ENCODE measurements at regions not wholly inside any gene's neighbourhood (a gene's known extent, or its start where the extent isn't known, plus 50 kb on each side); places are given as distances from the start of the nearest gene placed in this dataset.
A peak's percentile ranks its signal among the peaks of the same experiment; 100 is the strongest.

DNA sequence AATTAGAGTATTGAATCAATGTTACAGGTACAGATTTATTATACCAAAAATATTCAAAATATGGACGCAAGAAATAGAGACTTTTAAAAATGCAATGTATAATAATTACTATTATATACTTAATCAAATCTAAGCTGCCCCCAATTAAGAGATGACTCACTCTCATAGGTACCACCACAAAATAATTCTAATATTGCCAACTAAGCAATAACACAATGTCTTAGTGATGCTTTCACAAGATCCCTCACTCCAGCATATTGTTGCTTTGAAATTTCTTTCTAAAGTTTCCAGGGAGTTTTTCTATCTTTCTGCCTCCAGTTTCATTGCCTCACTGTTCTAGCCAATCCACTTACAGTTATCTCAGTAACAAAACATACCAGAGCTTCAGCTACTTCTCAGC lies 270.0 kb upstream of the PABPC4L start:
- Histone ChIP-seq H3K4me1 (ENCODE audit: control insufficient read depth in 2 of 3, insufficient read depth in 2 of 3, low read depth in 1 of 3, low read length in 3 of 3) (no peaks in the 10 kb centered on the region), H3K27ac (ENCODE audit: low read depth in 2 of 2, low read length in 2 of 2) (no peak overlapping the region), H3K4me3 (ENCODE audit: low read length in 3 of 3) (no peak overlapping the region), H3K27me3 (ENCODE audit: control insufficient read depth, insufficient read depth, low read length) (no peaks in the 10 kb centered on the region), H3K9ac (ENCODE audit: low read length in 3 of 3) (no peak overlapping the region), H3K9me3 (ENCODE audit: control insufficient read depth in 2 of 3, insufficient read depth in 1 of 3, low read length in 3 of 3) (no peaks in the 10 kb centered on the region), H3K36me3 (ENCODE audit: control insufficient read depth in 2 of 3, insufficient read depth in 3 of 3, low read length in 3 of 3) (no peaks in the 10 kb centered on the region)
- no peak for DNase-seq
- TF ChIP-seq, protein P1, sequence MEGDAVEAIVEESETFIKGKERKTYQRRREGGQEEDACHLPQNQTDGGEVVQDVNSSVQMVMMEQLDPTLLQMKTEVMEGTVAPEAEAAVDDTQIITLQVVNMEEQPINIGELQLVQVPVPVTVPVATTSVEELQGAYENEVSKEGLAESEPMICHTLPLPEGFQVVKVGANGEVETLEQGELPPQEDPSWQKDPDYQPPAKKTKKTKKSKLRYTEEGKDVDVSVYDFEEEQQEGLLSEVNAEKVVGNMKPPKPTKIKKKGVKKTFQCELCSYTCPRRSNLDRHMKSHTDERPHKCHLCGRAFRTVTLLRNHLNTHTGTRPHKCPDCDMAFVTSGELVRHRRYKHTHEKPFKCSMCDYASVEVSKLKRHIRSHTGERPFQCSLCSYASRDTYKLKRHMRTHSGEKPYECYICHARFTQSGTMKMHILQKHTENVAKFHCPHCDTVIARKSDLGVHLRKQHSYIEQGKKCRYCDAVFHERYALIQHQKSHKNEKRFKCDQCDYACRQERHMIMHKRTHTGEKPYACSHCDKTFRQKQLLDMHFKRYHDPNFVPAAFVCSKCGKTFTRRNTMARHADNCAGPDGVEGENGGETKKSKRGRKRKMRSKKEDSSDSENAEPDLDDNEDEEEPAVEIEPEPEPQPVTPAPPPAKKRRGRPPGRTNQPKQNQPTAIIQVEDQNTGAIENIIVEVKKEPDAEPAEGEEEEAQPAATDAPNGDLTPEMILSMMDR (IDR thresholded peaks at IDR 0.05; ENCODE audit: borderline replicate concordance, extremely low read depth, insufficient read depth) = no peak
- intact Hi-C loops (cut with DNase I) = no loop called here
- FAIRE-seq = no peak

GRCh38 chr4:134470544-134470943 lies 269.0 kb upstream of the PABPC4L start:
- Histone ChIP-seq H3K36me3 (ENCODE audit: control insufficient read depth in 2 of 3, insufficient read depth in 3 of 3, low read length in 3 of 3) (no peaks in the 10 kb centered on the region), H3K4me1 (ENCODE audit: control insufficient read depth in 2 of 3, insufficient read depth in 2 of 3, low read depth in 1 of 3, low read length in 3 of 3) (no peaks in the 10 kb centered on the region), H3K9me3 (ENCODE audit: control insufficient read depth in 2 of 3, insufficient read depth in 1 of 3, low read length in 3 of 3) (no peaks in the 10 kb centered on the region), H3K27me3 (ENCODE audit: control insufficient read depth, insufficient read depth, low read length) (no peaks in the 10 kb centered on the region), H3K4me3 (ENCODE audit: low read length in 3 of 3) (no peak overlapping the region), H3K27ac (ENCODE audit: low read depth in 2 of 2, low read length in 2 of 2) (no peak overlapping the region), H3K9ac (ENCODE audit: low read length in 3 of 3) (no peak overlapping the region)
- DNase-seq = peak in 2 of 5 donors; percentile 46 to 67
- intact Hi-C loops (cut with DNase I) = no loop called here
- TF ChIP-seq, protein P1 (IDR thresholded peaks at IDR 0.05; ENCODE audit: borderline replicate concordance, extremely low read depth, insufficient read depth) = peak; percentile 51
- FAIRE-seq = no peak

- Histone ChIP-seq H3K27me3 (ENCODE audit: control insufficient read depth, insufficient read depth, low read length) (no peaks in the 10 kb centered on the region), H3K9me3 (ENCODE audit: control insufficient read depth in 2 of 3, insufficient read depth in 1 of 3, low read length in 3 of 3) (no peaks in the 10 kb centered on the region), H3K36me3 (ENCODE audit: control insufficient read depth in 2 of 3, insufficient read depth in 3 of 3, low read length in 3 of 3) (no peaks in the 10 kb centered on the region), H3K27ac (ENCODE audit: low read depth in 2 of 2, low read length in 2 of 2) (no peak overlapping the region), H3K4me3 (ENCODE audit: low read length in 3 of 3) (no peak overlapping the region), H3K9ac (ENCODE audit: low read length in 3 of 3) (no peak overlapping the region), H3K4me1 (ENCODE audit: control insufficient read depth in 2 of 3, insufficient read depth in 2 of 3, low read depth in 1 of 3, low read length in 3 of 3) (no peaks in the 10 kb centered on the region)
- TF ChIP-seq, protein P1 (IDR thresholded peaks at IDR 0.05; ENCODE audit: borderline replicate concordance, extremely low read depth, insufficient read depth) = no peak
- FAIRE-seq (no peak), DNase-seq (no peak)
- intact Hi-C loops (cut with DNase I) = no loop called here
Observed at GRCh38 chr4:134465417-134465816, 263.8 kb upstream of the PABPC4L start.

- H3K9me3 ChIP-seq (ENCODE audit: control insufficient read depth in 2 of 3, insufficient read depth in 1 of 3, low read length in 3 of 3) = no peaks in the 10 kb centered on the region
- H3K36me3 ChIP-seq (ENCODE audit: control insufficient read depth in 2 of 3, insufficient read depth in 3 of 3, low read length in 3 of 3) = no peaks in the 10 kb centered on the region
- no peaks in the 10 kb centered on the region for H3K4me1 ChIP-seq (ENCODE audit: control insufficient read depth in 2 of 3, insufficient read depth in 2 of 3, low read depth in 1 of 3, low read length in 3 of 3)
- H3K27me3 ChIP-seq (ENCODE audit: control insufficient read depth, insufficient read depth, low read length) = no peaks in the 10 kb centered on the region
- no peak overlapping the region for H3K9ac ChIP-seq (ENCODE audit: low read length in 3 of 3)
- intact Hi-C loops (cut with DNase I) = no loop called here
- no peak overlapping the region for H3K4me3 ChIP-seq (ENCODE audit: low read length in 3 of 3)
- no peak overlapping the region for H3K27ac ChIP-seq (ENCODE audit: low read depth in 2 of 2, low read length in 2 of 2)
- TF ChIP-seq, protein P1 (IDR thresholded peaks at IDR 0.05; ENCODE audit: borderline replicate concordance, extremely low read depth, insufficient read depth) = no peak
- FAIRE-seq = no peak
- no peak for DNase-seq
Observed at GRCh38 chr4:134463771-134464170, 262.2 kb upstream of the PABPC4L start.
